ENCODE measurements at regions not wholly inside any gene's neighbourhood (a gene's known extent, or its start where the extent isn't known, plus 50 kb on each side); places are given as distances from the start of the nearest gene placed in this dataset.

GRCh38 chr14:40618225-40618898 is 988.3 kb upstream of the LRFN5 start:
- H3K36me3 ChIP-seq (replicated peaks in 1 of 2; ENCODE audit: control insufficient read depth in 1 of 2, insufficient read depth in 2 of 2, low read length in 1 of 2): no peaks in the 10 kb centered on the region
- H3K9me2 ChIP-seq: no peaks in the 10 kb centered on the region
- no peaks in the 10 kb centered on the region for H3K79me2 ChIP-seq (ENCODE audit: insufficient read depth)
- no peak overlapping the region for H3K9ac ChIP-seq
- POLR2A ChIA-PET: no interaction called here
- CTCF ChIA-PET: no interaction called here
- no peak overlapping the region for H3K27ac ChIP-seq (ENCODE audit: low read depth in 2 of 2, low read length in 1 of 2)
- H4K20me1 ChIP-seq (ENCODE audit: insufficient read depth): no peaks in the 10 kb centered on the region
- no peak overlapping the region for H3K4me2 ChIP-seq
- TF ChIP-seq IRF3 (IDR thresholded peaks at IDR 0.05; ENCODE audit: low read depth, low read length): no peak
- TF ChIP-seq RFX5 (IDR thresholded peaks at IDR 0.05; ENCODE audit: low read length): no peak
- no peak for TF ChIP-seq SMC3 (IDR thresholded peaks at IDR 0.05; ENCODE audit: low read depth, low read length)
- no peak for TF ChIP-seq MEF2A (IDR thresholded peaks at IDR 0.05; ENCODE audit: borderline replicate concordance, low read depth)
- no peak for TF ChIP-seq POLR2AphosphoS5 (IDR thresholded peaks at IDR 0.05; ENCODE audit: low read depth, low read length)
- H2AFZ ChIP-seq (ENCODE audit: low read depth): no peak overlapping the region
- 0% methylated on average over 3 of the region's 3 CpGs for WGBS (ENCODE audit: low lambda C conversion rate)
- no peaks in the 10 kb centered on the region for H3K27me3 ChIP-seq (ENCODE audit: insufficient read depth)
- no peaks in the 10 kb centered on the region for H3F3A ChIP-seq (replicated peaks; ENCODE audit: insufficient read depth)
- no peaks in the 10 kb centered on the region for H3K9me3 ChIP-seq
- H3K4me3 ChIP-seq (ENCODE audit: low read depth in 2 of 2, low read length in 1 of 2): no peak overlapping the region
- no peaks in the 10 kb centered on the region for H3K4me1 ChIP-seq (ENCODE audit: control insufficient read depth in 1 of 2, insufficient read depth in 2 of 2, low read depth in 1 of 2, low read length in 1 of 2)
- no peak for DNase-seq

- DNase-seq: no peak
- Histone ChIP-seq H3K27ac (ENCODE audit: low read depth in 2 of 2, low read length in 1 of 2) (no peak overlapping the region), H3K27me3 (ENCODE audit: insufficient read depth) (no peaks in the 10 kb centered on the region), H3K79me2 (ENCODE audit: insufficient read depth) (no peaks in the 10 kb centered on the region), H3K4me2 (no peak overlapping the region), H3F3A (replicated peaks; ENCODE audit: insufficient read depth) (no peaks in the 10 kb centered on the region), H3K9me3 (no peaks in the 10 kb centered on the region), H3K4me1 (ENCODE audit: control insufficient read depth in 1 of 2, insufficient read depth in 2 of 2, low read depth in 1 of 2, low read length in 1 of 2) (no peaks in the 10 kb centered on the region), H2AFZ (ENCODE audit: low read depth) (no peak overlapping the region), H4K20me1 (ENCODE audit: insufficient read depth) (no peaks in the 10 kb centered on the region), H3K36me3 (replicated peaks in 1 of 2; ENCODE audit: control insufficient read depth in 1 of 2, insufficient read depth in 2 of 2, low read length in 1 of 2) (no peaks in the 10 kb centered on the region), H3K9ac (no peak overlapping the region), H3K9me2 (no peaks in the 10 kb centered on the region), H3K4me3 (ENCODE audit: low read depth in 2 of 2, low read length in 1 of 2) (no peak overlapping the region)
- ChIA-PET CTCF (no interaction called here), POLR2A (no interaction called here)
- 5% methylated on average over 3 of the region's 3 CpGs for WGBS (ENCODE audit: low lambda C conversion rate)
- TF ChIP-seq MXI1 (IDR thresholded peaks at IDR 0.05; ENCODE audit: low read depth, low read length): no peak
- TF ChIP-seq ELF1 (IDR thresholded peaks at IDR 0.05): no peak
- TF ChIP-seq GATA2 (CRISPR knock-in tag; IDR thresholded peaks at IDR 0.05): no peak
- TF ChIP-seq TEAD4 (IDR thresholded peaks at IDR 0.05; ENCODE audit: borderline replicate concordance, insufficient read depth): no peak
- no peak for TF ChIP-seq RCOR1 (IDR thresholded peaks at IDR 0.05; ENCODE audit: low read length)
- no peak for TF ChIP-seq MEF2A (IDR thresholded peaks at IDR 0.05; ENCODE audit: borderline replicate concordance, low read depth)
- no peak for TF ChIP-seq RAD21 (IDR thresholded peaks at IDR 0.05; ENCODE audit: low read length)
- TF ChIP-seq USF2 (IDR thresholded peaks at IDR 0.05; ENCODE audit: borderline replicate concordance, low read depth, low read length): no peak
- TF ChIP-seq FOXM1 (IDR thresholded peaks at IDR 0.05; ENCODE audit: low read depth): no peak
- TF ChIP-seq EP300 (IDR thresholded peaks at IDR 0.05; ENCODE audit: borderline replicate concordance in 1 of 2, low read depth in 1 of 2, low read length in 1 of 2): no peak
- no peak for TF ChIP-seq PBX3 (IDR thresholded peaks at IDR 0.05)
- TF ChIP-seq TAF1 (IDR thresholded peaks at IDR 0.05; ENCODE audit: borderline replicate concordance, low read depth, low read length): no peak
These were observed 990.1 kb upstream of the LRFN5 start for GRCh38 chr14:40616579-40616978.
